AG09319 (cell line): ENCODE measurements at regions not wholly inside any gene's neighbourhood (a gene's known extent, or its start where the extent isn't known, plus 50 kb on each side); places are given as distances from the start of the nearest gene placed in this dataset.

ENCODE experiments used
- DNase-seq: peaks from one replicate; pipeline ENCODE4 v3.0.0-alpha.2; 2010; ENCODE audit warnings: low read depth; ENCODE audit errors: extremely low read depth
- CTCF ChIP-seq: IDR thresholded peaks from 2 replicates; pipeline ENCODE4 v1.5.1; 2011; ENCODE audit warnings: low read depth, mild to moderate bottlenecking, inconsistent platforms, low read length, moderate library complexity

GRCh38 chr10:23966504-23967051 is 242.4 kb upstream of the KIAA1217 start:
- TF ChIP-seq CTCF = no peak

GRCh38 chr10:23968301-23968700 is 240.6 kb upstream of the KIAA1217 start:
- DNase-seq = no peak
- no peak for TF ChIP-seq CTCF

More at GRCh38 chr10:23966504-23967051, 242.4 kb upstream of the KIAA1217 start:
- no peak for DNase-seq

GRCh38 chr10:23974746-23975272 is 234.1 kb upstream of the KIAA1217 start:
- no peak for TF ChIP-seq CTCF
- DNase-seq = no peak

GRCh38 chr10:23975431-23975830 is 233.5 kb upstream of the KIAA1217 start:
- DNase-seq = no peak
- TF ChIP-seq CTCF = no peak

GRCh38 chr10:23976275-23976674 is 232.7 kb upstream of the KIAA1217 start:
- no peak for TF ChIP-seq CTCF
- no peak for DNase-seq

- no peak for DNase-seq
- TF ChIP-seq CTCF = no peak
These were observed 230.6 kb upstream of the KIAA1217 start for GRCh38 chr10:23978317-23978716.

- no peak for TF ChIP-seq CTCF
- no peak for DNase-seq
These were observed 228.8 kb upstream of the KIAA1217 start for GRCh38 chr10:23980094-23980493.
